ENCODE measurements at regions not wholly inside any gene's neighbourhood (a gene's known extent, or its start where the extent isn't known, plus 50 kb on each side); places are given as distances from the start of the nearest gene placed in this dataset.

DNA sequence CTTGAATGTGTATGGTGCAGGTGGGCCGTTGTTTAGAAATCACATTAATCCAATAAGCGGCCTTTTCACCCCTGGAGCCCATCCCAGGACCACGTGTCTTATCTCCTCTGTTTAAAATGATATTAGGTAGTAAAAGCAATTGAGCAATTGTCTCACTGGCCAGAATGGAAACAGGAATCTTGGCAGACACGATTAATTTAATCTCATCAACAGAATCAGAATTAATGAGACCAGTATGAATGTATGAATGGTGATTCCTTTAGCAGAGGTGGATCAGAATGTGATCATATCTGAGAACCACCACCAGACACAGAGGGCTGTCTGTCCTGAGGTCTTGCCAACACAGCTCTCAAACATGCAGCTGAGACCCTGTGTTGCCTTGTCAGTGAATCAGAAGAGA, 1591.4 kb downstream of the REEP3 start:
- H3K36me3 Mint-ChIP-seq: no peaks in the 10 kb centered on the region

DNA sequence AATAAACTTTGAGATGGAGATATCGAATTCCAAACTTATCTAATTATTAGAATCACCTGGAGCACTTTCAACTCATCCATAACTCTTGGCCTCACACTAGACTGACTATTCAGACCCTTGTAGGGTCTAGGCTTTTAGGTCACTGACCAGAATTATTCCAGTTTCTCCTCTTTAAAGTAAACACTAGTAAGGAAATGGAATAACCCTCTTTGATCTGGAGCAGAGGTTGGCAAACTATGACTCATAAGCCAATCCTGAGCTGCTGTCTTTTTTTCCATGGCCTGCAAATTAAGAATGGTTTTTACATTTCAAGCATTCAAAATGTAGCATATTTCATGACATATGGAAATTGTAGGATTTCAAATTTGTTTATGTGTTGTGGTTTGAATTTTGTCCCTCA, 1601.9 kb downstream of the REEP3 start:
- no peak overlapping the region for H3K4me3 ChIP-seq (ENCODE audit: low read length)
- no peaks in the 10 kb centered on the region for H3K27me3 ChIP-seq (ENCODE audit: insufficient read depth, low read length, poor library complexity, severe bottlenecking)
- Mint-ChIP-seq H3K27ac (no peak overlapping the region), H3K4me1 (no peaks in the 10 kb centered on the region), H3K9me3 (peaks cover 5 to 28% (median 10%) of the 10 kb centered on the region in 5 donors), H3K27me3 (no peaks in the 10 kb centered on the region), H3K4me3 (no peak overlapping the region), H3K36me3 (no peaks in the 10 kb centered on the region)
- no peaks in the 10 kb centered on the region for H3K9me3 ChIP-seq (ENCODE audit: low read length)
- no peaks in the 10 kb centered on the region for H3K4me1 ChIP-seq (ENCODE audit: insufficient read depth, low read length)
- no peak for DNase-seq
- H3K36me3 ChIP-seq (ENCODE audit: insufficient read depth, low read length): no peaks in the 10 kb centered on the region
- H3K27ac ChIP-seq (ENCODE audit: low read depth, low read length): no peak overlapping the region
- ChIA-PET CTCF (no interaction called here), POLR2A (no interaction called here)

More for the DNA sequence above, 1591.4 kb downstream of the REEP3 start:
- Mint-ChIP-seq H3K4me3 (no peak overlapping the region), H3K27ac (no peak overlapping the region), H3K9me3 (peaks cover 5 to 42% (median 16%) of the 10 kb centered on the region in 5 donors), H3K4me1 (no peaks in the 10 kb centered on the region), H3K27me3 (no peaks in the 10 kb centered on the region)
- Histone ChIP-seq H3K27ac (ENCODE audit: low read depth, low read length) (no peak overlapping the region), H3K4me1 (ENCODE audit: insufficient read depth, low read length) (no peaks in the 10 kb centered on the region), H3K4me3 (ENCODE audit: low read length) (no peak overlapping the region), H3K9me3 (ENCODE audit: low read length) (no peaks in the 10 kb centered on the region), H3K36me3 (ENCODE audit: insufficient read depth, low read length) (no peaks in the 10 kb centered on the region), H3K27me3 (ENCODE audit: insufficient read depth, low read length, poor library complexity, severe bottlenecking) (no peaks in the 10 kb centered on the region)
- DNase-seq: no peak
- ChIA-PET POLR2A (no interaction called here), CTCF (no interaction called here)

DNA sequence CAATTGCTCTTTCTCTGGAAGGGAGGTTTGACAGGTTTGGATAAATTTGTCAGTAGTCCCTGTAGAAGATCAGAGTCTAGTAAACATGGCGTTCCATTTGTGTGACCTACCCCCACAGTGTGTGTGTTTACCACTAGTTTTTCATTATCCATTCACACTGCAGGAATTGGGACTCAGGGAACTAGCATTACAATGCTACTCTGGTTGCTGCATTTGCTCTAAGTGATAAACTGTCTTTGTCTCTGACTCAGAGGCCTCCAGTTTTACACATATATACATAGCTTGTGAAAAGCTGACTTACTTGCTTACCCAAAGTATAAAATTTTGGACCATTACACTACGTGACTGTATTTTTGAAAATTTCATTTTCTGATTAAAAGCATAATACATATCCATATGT, 1604.0 kb downstream of the REEP3 start:
- no peaks in the 10 kb centered on the region for H3K4me1 Mint-ChIP-seq
- H3K4me3 Mint-ChIP-seq: no peak overlapping the region
- H3K4me3 ChIP-seq (ENCODE audit: low read length): no peak overlapping the region

DNA sequence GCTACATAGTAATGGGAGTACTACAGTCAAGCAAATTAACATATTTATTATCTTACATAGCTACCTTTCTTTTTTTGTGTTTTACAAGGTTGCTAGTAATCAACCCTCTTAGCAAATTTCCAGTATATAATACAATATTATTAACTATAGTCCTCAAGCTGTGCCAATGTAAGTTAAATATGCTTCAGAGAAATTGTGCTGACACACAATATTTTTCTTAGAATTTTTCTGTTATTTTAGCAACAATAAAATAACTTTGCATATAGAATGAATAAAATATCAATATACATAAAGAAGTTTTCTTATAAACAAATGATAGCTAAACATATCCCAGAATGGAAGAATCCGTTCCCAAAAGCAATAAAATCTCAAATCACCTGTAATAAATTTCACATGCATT, 1605.1 kb downstream of the REEP3 start:
- Mint-ChIP-seq H3K4me3 (no peak overlapping the region), H3K4me1 (no peaks in the 10 kb centered on the region), H3K27ac (no peak overlapping the region), H3K27me3 (no peaks in the 10 kb centered on the region), H3K36me3 (no peaks in the 10 kb centered on the region), H3K9me3 (peaks cover 6 to 32% (median 9%) of the 10 kb centered on the region in 5 donors)
- Histone ChIP-seq H3K4me3 (ENCODE audit: low read length) (no peak overlapping the region), H3K9me3 (ENCODE audit: low read length) (no peaks in the 10 kb centered on the region), H3K27ac (ENCODE audit: low read depth, low read length) (no peak overlapping the region), H3K27me3 (ENCODE audit: insufficient read depth, low read length, poor library complexity, severe bottlenecking) (no peaks in the 10 kb centered on the region), H3K36me3 (ENCODE audit: insufficient read depth, low read length) (no peaks in the 10 kb centered on the region), H3K4me1 (ENCODE audit: insufficient read depth, low read length) (no peaks in the 10 kb centered on the region)
- CTCF ChIA-PET: no interaction called here
- no peak for DNase-seq
- POLR2A ChIA-PET: no interaction called here

More for the DNA sequence above, 1604.0 kb downstream of the REEP3 start:
- Histone ChIP-seq H3K27ac (ENCODE audit: low read depth, low read length) (no peak overlapping the region), H3K27me3 (ENCODE audit: insufficient read depth, low read length, poor library complexity, severe bottlenecking) (no peaks in the 10 kb centered on the region), H3K36me3 (ENCODE audit: insufficient read depth, low read length) (no peaks in the 10 kb centered on the region), H3K9me3 (ENCODE audit: low read length) (no peaks in the 10 kb centered on the region), H3K4me1 (ENCODE audit: insufficient read depth, low read length) (no peaks in the 10 kb centered on the region)
- Mint-ChIP-seq H3K9me3 (peaks cover 7 to 29% (median 9%) of the 10 kb centered on the region in 5 donors), H3K27ac (no peak overlapping the region), H3K27me3 (no peaks in the 10 kb centered on the region), H3K36me3 (no peaks in the 10 kb centered on the region)
- CTCF ChIA-PET: no interaction called here
- no peak for DNase-seq
- POLR2A ChIA-PET: no interaction called here

DNA sequence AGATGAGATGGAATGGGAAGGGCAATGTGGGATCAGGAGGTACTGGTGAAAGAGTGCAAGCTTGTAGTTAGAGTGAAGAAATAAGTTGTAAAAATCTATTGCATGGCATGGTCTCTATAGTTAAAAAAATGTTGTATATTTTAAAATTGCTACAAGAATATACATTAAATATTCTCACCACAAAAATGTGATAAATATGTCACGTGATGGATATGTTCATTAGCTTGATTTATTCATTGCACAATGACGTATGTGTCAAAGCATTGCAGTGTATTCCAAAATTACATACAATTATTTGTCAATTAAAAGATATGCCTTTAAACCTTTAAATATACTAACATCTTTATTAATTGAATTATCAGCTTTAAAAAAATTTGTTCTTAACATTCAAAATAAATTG, 1607.1 kb downstream of the REEP3 start:
- H3K9me3 Mint-ChIP-seq: peaks cover 6 to 34% (median 9%) of the 10 kb centered on the region in 5 donors
- H3K4me3 Mint-ChIP-seq: no peak overlapping the region
- no peaks in the 10 kb centered on the region for H3K36me3 Mint-ChIP-seq
- Histone ChIP-seq H3K4me3 (ENCODE audit: low read length) (no peak overlapping the region), H3K4me1 (ENCODE audit: insufficient read depth, low read length) (no peaks in the 10 kb centered on the region), H3K27me3 (ENCODE audit: insufficient read depth, low read length, poor library complexity, severe bottlenecking) (no peaks in the 10 kb centered on the region), H3K36me3 (ENCODE audit: insufficient read depth, low read length) (no peaks in the 10 kb centered on the region), H3K9me3 (ENCODE audit: low read length) (no peaks in the 10 kb centered on the region), H3K27ac (ENCODE audit: low read depth, low read length) (no peak overlapping the region)
- H3K27ac Mint-ChIP-seq: no peak overlapping the region
- CTCF ChIA-PET: no interaction called here
- POLR2A ChIA-PET: no interaction called here
- DNase-seq: no peak
- H3K27me3 Mint-ChIP-seq: no peaks in the 10 kb centered on the region
- H3K4me1 Mint-ChIP-seq: no peaks in the 10 kb centered on the region

DNA sequence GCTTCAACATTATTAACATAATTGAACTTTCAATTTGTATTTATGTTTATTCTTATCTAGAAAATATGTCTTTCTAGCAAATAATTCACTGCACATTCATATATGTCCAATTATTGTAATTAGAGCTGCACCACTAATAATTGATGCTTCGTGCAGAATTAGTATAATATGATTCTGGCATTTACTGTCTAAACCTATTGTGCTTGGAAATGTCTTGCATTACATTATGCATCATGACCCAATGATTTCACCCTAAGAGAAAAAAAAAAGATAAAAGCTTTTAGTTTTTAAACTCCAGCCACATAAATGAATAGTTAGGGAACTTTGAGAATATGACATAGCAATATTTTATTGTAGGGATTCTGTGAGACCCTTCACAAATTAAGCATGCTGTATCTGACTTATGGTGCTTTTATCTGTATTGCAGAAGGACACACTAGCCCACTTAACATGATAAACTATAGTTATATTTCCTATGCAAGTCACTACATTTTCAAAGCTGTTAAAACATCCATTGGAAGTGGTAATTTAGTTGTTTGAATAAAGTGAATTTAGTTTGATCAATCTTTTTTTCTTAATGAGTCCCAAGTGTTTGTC, 1609.1 kb downstream of the REEP3 start:
- no peak overlapping the region for H3K27ac Mint-ChIP-seq
- H3K9me3 Mint-ChIP-seq: peaks cover 1 to 34% (median 6%) of the 10 kb centered on the region in 5 donors
- H3K27me3 ChIP-seq (ENCODE audit: insufficient read depth, low read length, poor library complexity, severe bottlenecking): no peaks in the 10 kb centered on the region
- H3K36me3 ChIP-seq (ENCODE audit: insufficient read depth, low read length): no peaks in the 10 kb centered on the region
- no peak overlapping the region for H3K27ac ChIP-seq (ENCODE audit: low read depth, low read length)
- ChIA-PET CTCF (no interaction called here), POLR2A (no interaction called here)
- no peaks in the 10 kb centered on the region for H3K27me3 Mint-ChIP-seq
- no peaks in the 10 kb centered on the region for H3K36me3 Mint-ChIP-seq
- no peak for DNase-seq
- no peaks in the 10 kb centered on the region for H3K4me1 Mint-ChIP-seq
- H3K4me1 ChIP-seq (ENCODE audit: insufficient read depth, low read length): no peaks in the 10 kb centered on the region
- H3K4me3 ChIP-seq (ENCODE audit: low read length): no peak overlapping the region
- H3K4me3 Mint-ChIP-seq: no peak overlapping the region
- H3K9me3 ChIP-seq (ENCODE audit: low read length): no peaks in the 10 kb centered on the region

DNA sequence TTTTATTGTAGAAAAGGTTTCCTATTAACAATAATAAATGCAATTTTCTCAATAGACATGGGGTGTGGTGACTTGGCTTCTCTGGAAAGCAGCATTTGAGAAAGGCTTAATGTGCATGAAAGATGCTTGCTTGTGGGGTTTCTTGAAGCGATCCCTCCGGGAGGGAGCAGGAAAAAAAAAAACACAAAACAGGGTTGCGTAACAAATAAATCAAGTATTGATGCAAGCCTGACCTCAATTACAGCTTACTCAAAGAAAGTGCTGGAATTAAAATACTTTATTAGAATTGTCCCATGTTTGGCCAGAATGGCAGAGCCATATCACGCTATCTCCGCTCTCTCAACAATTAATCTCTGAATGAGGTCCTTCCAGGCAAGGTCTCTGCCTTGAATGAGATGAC, 1612.5 kb downstream of the REEP3 start:
- no peaks in the 10 kb centered on the region for H3K36me3 Mint-ChIP-seq

DNA sequence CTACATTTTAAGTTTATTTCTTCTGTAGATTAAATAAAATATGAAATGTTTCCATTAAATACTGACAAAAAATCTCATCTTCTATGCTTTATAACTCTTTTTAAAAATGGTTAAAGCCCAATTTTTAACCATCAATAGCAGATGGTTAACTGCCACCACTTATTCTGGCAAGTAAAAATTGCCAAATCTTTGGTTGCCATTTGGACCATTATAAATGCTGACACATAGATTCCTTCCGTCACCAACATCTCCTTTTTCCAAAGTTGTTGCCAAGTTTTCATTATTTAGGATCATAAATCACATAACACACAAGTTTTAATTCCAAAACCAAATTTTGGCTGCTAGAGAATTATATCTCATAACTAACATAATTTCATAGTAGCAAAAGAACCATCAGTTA, 1614.3 kb downstream of the REEP3 start:
- Mint-ChIP-seq H3K4me1 (no peaks in the 10 kb centered on the region), H3K9me3 (peaks cover 0 to 27% (median 2%) of the 10 kb centered on the region in 5 donors), H3K36me3 (no peaks in the 10 kb centered on the region), H3K27me3 (no peaks in the 10 kb centered on the region), H3K4me3 (no peak overlapping the region), H3K27ac (no peak overlapping the region)
- H3K4me1 ChIP-seq (ENCODE audit: insufficient read depth, low read length): no peaks in the 10 kb centered on the region
- H3K36me3 ChIP-seq (ENCODE audit: insufficient read depth, low read length): no peaks in the 10 kb centered on the region
- no peak overlapping the region for H3K4me3 ChIP-seq (ENCODE audit: low read length)
- H3K9me3 ChIP-seq (ENCODE audit: low read length): no peaks in the 10 kb centered on the region
- DNase-seq: no peak
- POLR2A ChIA-PET: no interaction called here
- no peak overlapping the region for H3K27ac ChIP-seq (ENCODE audit: low read depth, low read length)
- no peaks in the 10 kb centered on the region for H3K27me3 ChIP-seq (ENCODE audit: insufficient read depth, low read length, poor library complexity, severe bottlenecking)
- CTCF ChIA-PET: no interaction called here

More for the DNA sequence above, 1612.5 kb downstream of the REEP3 start:
- Mint-ChIP-seq H3K27me3 (no peaks in the 10 kb centered on the region), H3K4me3 (no peak overlapping the region), H3K4me1 (no peaks in the 10 kb centered on the region), H3K27ac (no peak overlapping the region), H3K9me3 (peaks cover 0 to 31% (median 2%) of the 10 kb centered on the region in 5 donors)
- no peaks in the 10 kb centered on the region for H3K27me3 ChIP-seq (ENCODE audit: insufficient read depth, low read length, poor library complexity, severe bottlenecking)
- no peak for DNase-seq
- H3K4me1 ChIP-seq (ENCODE audit: insufficient read depth, low read length): no peaks in the 10 kb centered on the region
- H3K36me3 ChIP-seq (ENCODE audit: insufficient read depth, low read length): no peaks in the 10 kb centered on the region
- ChIA-PET POLR2A (no interaction called here), CTCF (no interaction called here)
- H3K9me3 ChIP-seq (ENCODE audit: low read length): no peaks in the 10 kb centered on the region
- H3K4me3 ChIP-seq (ENCODE audit: low read length): no peak overlapping the region
- no peak overlapping the region for H3K27ac ChIP-seq (ENCODE audit: low read depth, low read length)

Measured in CD8-positive, alpha-beta memory T cell (primary cell).